HEK293T (cell line): ENCODE measurements at regions not wholly inside any gene's neighbourhood (a gene's known extent, or its start where the extent isn't known, plus 50 kb on each side); places are given as distances from the start of the nearest gene placed in this dataset.

Experiments used
- ARNT ChIP-seq: fragments of 450-650 bp; IDR thresholded peaks from 2 replicates; pipeline ENCODE4 v1.6.1; 2017; ENCODE audit warnings: mild to moderate bottlenecking
- BHLHE40 ChIP-seq: fragments of 450-650 bp; IDR thresholded peaks from 2 replicates; pipeline ENCODE4 v1.6.1; 2016; ENCODE audit warnings: mild to moderate bottlenecking, moderate library complexity, borderline replicate concordance
- CTBP1 ChIP-seq: fragments of 450-650 bp; IDR thresholded peaks from 2 replicates; pipeline ENCODE4 v1.6.1; 2016; ENCODE audit warnings: borderline replicate concordance
- ELF4 ChIP-seq: fragments of 450-650 bp; IDR thresholded peaks from 2 replicates; pipeline ENCODE4 v1.6.1; 2017; ENCODE audit warnings: antibody characterized with exemption
- FOXA1 ChIP-seq: fragments of 450-650 bp; IDR thresholded peaks from 2 replicates; pipeline ENCODE4 v1.6.1; 2016; ENCODE audit warnings: mild to moderate bottlenecking
- FOXK2 ChIP-seq: fragments of 450-650 bp; IDR thresholded peaks from 2 replicates; pipeline ENCODE4 v1.6.1; 2016; ENCODE audit warnings: mild to moderate bottlenecking
- FOXM1 ChIP-seq: fragments of 450-650 bp; IDR thresholded peaks from 2 replicates; pipeline ENCODE4 v1.6.1; 2017; ENCODE audit warnings: mild to moderate bottlenecking, borderline replicate concordance
- L3MBTL2 ChIP-seq: fragments of 450-650 bp; conservative IDR thresholded peaks from 2 replicates; pipeline ENCODE4 v1.6.1; 2016; ENCODE audit warnings: mild to moderate bottlenecking
- NFRKB ChIP-seq: fragments of 450-650 bp; IDR thresholded peaks from 2 replicates; pipeline ENCODE4 v1.6.1; 2016; ENCODE audit warnings: mild to moderate bottlenecking, moderate library complexity
- SP1 ChIP-seq: fragments of 450-650 bp; IDR thresholded peaks from 2 replicates; pipeline ENCODE4 v1.6.1; 2017
- SUZ12 ChIP-seq: fragments of 450-650 bp; IDR thresholded peaks from 2 replicates; pipeline ENCODE4 v1.6.1; 2016; ENCODE audit warnings: mild to moderate bottlenecking
- TARDBP ChIP-seq: fragments of 450-650 bp; IDR thresholded peaks from 2 replicates; pipeline ENCODE4 v1.6.1; 2016
- ZNF384 ChIP-seq: fragments of 450-650 bp; IDR thresholded peaks from 2 replicates; pipeline ENCODE4 v1.6.1; 2016
- TF ChIP-seq, protein P1 (sequence below): fragments of 450-650 bp; IDR thresholded peaks from 2 replicates; pipeline ENCODE4 v1.6.1; 2016

DNA sequence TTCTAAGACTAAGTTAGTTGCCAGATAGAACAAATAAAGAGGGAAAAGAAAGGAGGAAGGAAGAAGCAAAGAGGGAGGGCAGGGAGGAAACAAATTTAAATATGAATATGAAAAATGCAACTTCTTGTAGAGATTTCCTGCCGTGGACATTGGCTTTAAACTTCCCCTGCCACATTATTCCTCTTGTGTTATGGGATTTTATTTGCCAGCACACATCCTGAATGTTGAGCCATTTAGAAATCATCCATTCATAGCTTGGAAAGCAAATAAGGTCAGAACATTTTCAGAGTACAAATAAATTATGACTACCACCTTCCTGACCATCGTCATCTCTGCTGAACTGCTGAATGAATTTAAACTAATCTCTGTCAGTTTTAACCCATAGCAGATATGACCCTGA, 911.9 kb upstream of the LRRN3 start:
- TF ChIP-seq CTBP1: no peak
- no peak for TF ChIP-seq ZNF384
- TF ChIP-seq NFRKB: no peak
- TF ChIP-seq ELF4: no peak
- no peak for TF ChIP-seq FOXK2
- TF ChIP-seq, protein P1, sequence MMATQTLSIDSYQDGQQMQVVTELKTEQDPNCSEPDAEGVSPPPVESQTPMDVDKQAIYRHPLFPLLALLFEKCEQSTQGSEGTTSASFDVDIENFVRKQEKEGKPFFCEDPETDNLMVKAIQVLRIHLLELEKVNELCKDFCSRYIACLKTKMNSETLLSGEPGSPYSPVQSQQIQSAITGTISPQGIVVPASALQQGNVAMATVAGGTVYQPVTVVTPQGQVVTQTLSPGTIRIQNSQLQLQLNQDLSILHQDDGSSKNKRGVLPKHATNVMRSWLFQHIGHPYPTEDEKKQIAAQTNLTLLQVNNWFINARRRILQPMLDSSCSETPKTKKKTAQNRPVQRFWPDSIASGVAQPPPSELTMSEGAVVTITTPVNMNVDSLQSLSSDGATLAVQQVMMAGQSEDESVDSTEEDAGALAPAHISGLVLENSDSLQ: no peak
- no peak for TF ChIP-seq SP1
- TF ChIP-seq FOXM1: no peak
- no peak for TF ChIP-seq ARNT
- TF ChIP-seq SUZ12: no peak
- TF ChIP-seq TARDBP: no peak
- no peak for TF ChIP-seq BHLHE40
- no peak for TF ChIP-seq FOXA1
- TF ChIP-seq L3MBTL2: no peak
